Gastrocnemius medialis (tissue), 4 donors: ENCODE measurements at regions not wholly inside any gene's neighbourhood (a gene's known extent, or its start where the extent isn't known, plus 50 kb on each side); places are given as distances from the start of the nearest gene placed in this dataset.

Experiments used
- ATAC-seq, 2 donors: fragments of 150-250 bp; one replicate each; pipeline ENCODE4 v1.9.1; 2016
- DNase-seq, 2 donors: peaks; one replicate each; pipeline ENCODE4 v3.0.0-alpha.2; 2019
- H3K27ac ChIP-seq, 4 donors: fragments of 200-600 bp; sonication (generic); 1 replicate in 1 of 4; 2 replicates in 3 of 4; pipeline ENCODE4 v1.5.1; 2016 to 2018; ENCODE audit warnings: mild to moderate bottlenecking in 2 of 4, moderate library complexity in 1 of 4
- H3K27me3 ChIP-seq, 3 donors: fragments of 200-600 bp; sonication (generic) in 2 of 3; 1 replicate in 1 of 3; 2 replicates in 2 of 3; pipeline versions ENCODE4 v1.5.1 to v1.6.0; 2016 to 2019; ENCODE audit warnings: mild to moderate bottlenecking in 1 of 3, moderate library complexity in 1 of 3
- H3K36me3 ChIP-seq, 2 donors: fragments of 200-600 bp; sonication (generic) in 1 of 2; one replicate each; pipeline ENCODE4 v1.5.1; 2017 to 2018
- H3K4me1 ChIP-seq, 2 donors: fragments of 200-600 bp; sonication (generic) in 1 of 2; one replicate each; pipeline ENCODE4 v1.5.1; 2016 to 2017; ENCODE audit warnings: mild to moderate bottlenecking in 2 of 2
- H3K4me3 ChIP-seq, 4 donors: fragments of 200-600 bp; sonication (generic) in 3 of 4; 1 replicate in 1 of 4; 2 replicates in 3 of 4; pipeline ENCODE4 v1.5.1; 2016 to 2019; ENCODE audit warnings: mild to moderate bottlenecking in 2 of 4
- H3K9me3 ChIP-seq, 3 donors: fragments of 200-600 bp; sonication (generic) in 2 of 3; 1 replicate in 1 of 3; 2 replicates in 2 of 3; pipeline ENCODE4 v1.5.1; 2016 to 2019
- POLR2A ChIP-seq, 2 donors: fragments of 450-650 bp; IDR thresholded peaks; one replicate each; pipeline ENCODE4 v1.6.1; 2017; ENCODE audit warnings: antibody characterized with exemption in 2 of 2, mild to moderate bottlenecking in 2 of 2, moderate library complexity in 2 of 2
- in situ Hi-C, 4 donors: fragments of 200-750 bp; cut with MboI; loops; one replicate each; pipeline versions ENCODE4 v1.15.0 to v1.8.0; 2017; ENCODE audit warnings: low sequenced_read_pairs in 4 of 4
- intact Hi-C: fragments of 100-400 bp; cut with DNase I; formaldehyde crosslinking; loops from one replicate; pipeline ENCODE4 v1.15.1; 2023; ENCODE audit warnings: low total_unique reads
- TF ChIP-seq, protein P1 (sequence below), 5 experiments: fragments of 450-650 bp in 3 of 5; fragments of 200-600 bp in 2 of 5; sonication (generic) in 2 of 5; IDR thresholded peaks in 4 of 5; conservative IDR thresholded peaks in 1 of 5; 1 replicate in 4 of 5; 2 replicates in 1 of 5; pipeline ENCODE4 v1.5.1; 2016 to 2019; ENCODE audit warnings: antibody characterized with exemption in 5 of 5, mild to moderate bottlenecking in 3 of 5, moderate library complexity in 3 of 5

GRCh38 chr16:64206862-64207261 lies 915.0 kb downstream of the CDH11 start:
- Histone ChIP-seq H3K27ac (no peak overlapping the region), H3K36me3 (no peaks in the 10 kb centered on the region), H3K9me3 (no peaks in the 10 kb centered on the region), H3K27me3 (no peaks in the 10 kb centered on the region), H3K4me1 (no peaks in the 10 kb centered on the region), H3K4me3 (no peak overlapping the region)
- DNase-seq (no peak), ATAC-seq (no peak)
- in situ Hi-C loops: no loop called here
- TF ChIP-seq, protein P1, sequence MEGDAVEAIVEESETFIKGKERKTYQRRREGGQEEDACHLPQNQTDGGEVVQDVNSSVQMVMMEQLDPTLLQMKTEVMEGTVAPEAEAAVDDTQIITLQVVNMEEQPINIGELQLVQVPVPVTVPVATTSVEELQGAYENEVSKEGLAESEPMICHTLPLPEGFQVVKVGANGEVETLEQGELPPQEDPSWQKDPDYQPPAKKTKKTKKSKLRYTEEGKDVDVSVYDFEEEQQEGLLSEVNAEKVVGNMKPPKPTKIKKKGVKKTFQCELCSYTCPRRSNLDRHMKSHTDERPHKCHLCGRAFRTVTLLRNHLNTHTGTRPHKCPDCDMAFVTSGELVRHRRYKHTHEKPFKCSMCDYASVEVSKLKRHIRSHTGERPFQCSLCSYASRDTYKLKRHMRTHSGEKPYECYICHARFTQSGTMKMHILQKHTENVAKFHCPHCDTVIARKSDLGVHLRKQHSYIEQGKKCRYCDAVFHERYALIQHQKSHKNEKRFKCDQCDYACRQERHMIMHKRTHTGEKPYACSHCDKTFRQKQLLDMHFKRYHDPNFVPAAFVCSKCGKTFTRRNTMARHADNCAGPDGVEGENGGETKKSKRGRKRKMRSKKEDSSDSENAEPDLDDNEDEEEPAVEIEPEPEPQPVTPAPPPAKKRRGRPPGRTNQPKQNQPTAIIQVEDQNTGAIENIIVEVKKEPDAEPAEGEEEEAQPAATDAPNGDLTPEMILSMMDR (IDR thresholded peaks at IDR 0.05 in 4 of 5, conservative IDR thresholded peaks at IDR 0.05 in 1 of 5): no peak
- TF ChIP-seq POLR2A (IDR thresholded peaks at IDR 0.05): no peak
- intact Hi-C loops: no loop called here

GRCh38 chr16:64203126-64203525 lies 918.7 kb downstream of the CDH11 start:
- Histone ChIP-seq H3K36me3 (no peaks in the 10 kb centered on the region), H3K27ac (no peak overlapping the region), H3K27me3 (no peaks in the 10 kb centered on the region), H3K4me3 (no peak overlapping the region), H3K4me1 (no peaks in the 10 kb centered on the region), H3K9me3 (no peaks in the 10 kb centered on the region)
- in situ Hi-C loops (no loop called here), intact Hi-C loops (no loop called here)
- DNase-seq: no peak
- no peak for TF ChIP-seq POLR2A (IDR thresholded peaks at IDR 0.05)
- TF ChIP-seq, protein P1 (IDR thresholded peaks at IDR 0.05 in 4 of 5, conservative IDR thresholded peaks at IDR 0.05 in 1 of 5): no peak
- ATAC-seq: no peak

DNA sequence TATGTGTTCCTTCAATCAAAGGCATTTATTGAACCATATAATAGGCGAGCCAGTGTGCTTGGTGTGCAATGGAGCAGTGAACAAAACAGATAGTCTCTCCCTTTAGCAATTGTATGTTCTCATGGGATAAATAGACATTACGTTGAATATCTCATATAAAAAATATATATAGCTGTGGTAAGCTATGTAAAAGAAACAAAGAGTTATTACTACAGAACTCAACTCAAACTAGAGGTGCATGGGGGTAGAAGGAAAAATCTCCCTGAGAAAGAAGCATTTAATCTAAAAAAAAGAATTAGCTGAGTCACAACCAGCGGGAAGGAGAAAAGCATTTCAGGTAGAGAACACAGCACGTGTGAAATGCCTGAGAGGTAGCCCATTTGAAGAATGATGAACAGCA lies 919.3 kb downstream of the CDH11 start:
- no peaks in the 10 kb centered on the region for H3K36me3 ChIP-seq
- ATAC-seq (no peak), DNase-seq (no peak)
- TF ChIP-seq, protein P1 (IDR thresholded peaks at IDR 0.05 in 4 of 5, conservative IDR thresholded peaks at IDR 0.05 in 1 of 5): no peak
- TF ChIP-seq POLR2A (IDR thresholded peaks at IDR 0.05): no peak
- H3K9me3 ChIP-seq: no peaks in the 10 kb centered on the region
- no peaks in the 10 kb centered on the region for H3K4me1 ChIP-seq
- no peaks in the 10 kb centered on the region for H3K27me3 ChIP-seq
- intact Hi-C loops: no loop called here
- no peak overlapping the region for H3K4me3 ChIP-seq
- H3K27ac ChIP-seq: no peak overlapping the region
- in situ Hi-C loops: no loop called here

- no peak for TF ChIP-seq POLR2A (IDR thresholded peaks at IDR 0.05)
- TF ChIP-seq, protein P1 (IDR thresholded peaks at IDR 0.05 in 4 of 5, conservative IDR thresholded peaks at IDR 0.05 in 1 of 5): no peak
- in situ Hi-C loops (no loop called here), intact Hi-C loops (no loop called here)
- DNase-seq: no peak
- no peaks in the 10 kb centered on the region for H3K4me1 ChIP-seq
- no peaks in the 10 kb centered on the region for H3K36me3 ChIP-seq
- no peaks in the 10 kb centered on the region for H3K9me3 ChIP-seq
- H3K4me3 ChIP-seq: no peak overlapping the region
- no peak overlapping the region for H3K27ac ChIP-seq
- no peaks in the 10 kb centered on the region for H3K27me3 ChIP-seq
- ATAC-seq: no peak
Observed at GRCh38 chr16:64196444-64196843, 925.4 kb downstream of the CDH11 start.

GRCh38 chr16:64185954-64186353 lies 935.9 kb downstream of the CDH11 start:
- Histone ChIP-seq H3K27me3 (no peaks in the 10 kb centered on the region), H3K9me3 (no peaks in the 10 kb centered on the region), H3K36me3 (no peaks in the 10 kb centered on the region), H3K27ac (no peak overlapping the region), H3K4me1 (no peaks in the 10 kb centered on the region), H3K4me3 (no peak overlapping the region)
- no peak for TF ChIP-seq POLR2A (IDR thresholded peaks at IDR 0.05)
- TF ChIP-seq, protein P1 (IDR thresholded peaks at IDR 0.05 in 4 of 5, conservative IDR thresholded peaks at IDR 0.05 in 1 of 5): no peak
- DNase-seq (no peak), ATAC-seq (no peak)
- intact Hi-C loops: no loop called here
- in situ Hi-C loops: no loop called here
